Liver (tissue), 7 donors: ENCODE measurements at regions not wholly inside any gene's neighbourhood (a gene's known extent, or its start where the extent isn't known, plus 50 kb on each side); places are given as distances from the start of the nearest gene placed in this dataset.

Experiments
- DNase-seq: peaks from one replicate; pipeline ENCODE4 v3.0.0-alpha.2; 2017; ENCODE audit warnings: low spot score
- H3K27ac ChIP-seq, 2 donors: one replicate each; pipeline ENCODE4 v1.7.0; 2013; ENCODE audit warnings: inconsistent platforms in 2 of 2, low read length in 2 of 2, control low read depth in 1 of 2, low read depth in 1 of 2, mild to moderate bottlenecking in 1 of 2
- H3K27me3 ChIP-seq, 4 donors: one replicate each; pipeline versions ENCODE4 v1.6.1 to v1.7.0; 2013; ENCODE audit warnings: low read length in 3 of 4, inconsistent platforms in 1 of 4, mild to moderate bottlenecking in 1 of 4, moderate library complexity in 1 of 4; ENCODE audit not compliant: control insufficient read depth in 4 of 4, insufficient read depth in 4 of 4
- H3K36me3 ChIP-seq, 4 donors: one replicate each; pipeline versions ENCODE4 v1.6.1 to v1.7.0; 2013; ENCODE audit warnings: low read length in 3 of 4, mild to moderate bottlenecking in 3 of 4, low read depth in 1 of 4, moderate library complexity in 1 of 4; ENCODE audit not compliant: control insufficient read depth in 4 of 4, insufficient read depth in 3 of 4
- H3K4me1 ChIP-seq, 4 donors: one replicate each; pipeline versions ENCODE4 v1.6.1 to v1.7.0; 2013; ENCODE audit warnings: low read length in 3 of 4, mild to moderate bottlenecking in 3 of 4, moderate library complexity in 1 of 4; ENCODE audit not compliant: control insufficient read depth in 4 of 4, insufficient read depth in 4 of 4
- H3K4me3 ChIP-seq, 3 donors: one replicate each; pipeline versions ENCODE4 v1.6.1 to v1.7.0; 2013; ENCODE audit warnings: low read length in 3 of 3, control low read depth in 1 of 3, low read depth in 1 of 3, mild to moderate bottlenecking in 1 of 3
- H3K9ac ChIP-seq, 2 donors: one replicate each; pipeline ENCODE4 v1.7.0; 2013; ENCODE audit warnings: low read length in 2 of 2, mild to moderate bottlenecking in 2 of 2, moderate library complexity in 2 of 2, control low read depth in 1 of 2, low read depth in 1 of 2
- H3K9me3 ChIP-seq, 4 donors: one replicate each; pipeline versions ENCODE4 v1.6.1 to v1.7.0; 2013; ENCODE audit warnings: low read length in 3 of 4; ENCODE audit not compliant: control insufficient read depth in 4 of 4
- ATF3 ChIP-seq: IDR thresholded peaks from 2 replicates; pipeline ENCODE4 v1.6.1; 2016; ENCODE audit warnings: antibody characterized with exemption
- EGR1 ChIP-seq, 2 donors: IDR thresholded peaks; 2 replicates each; pipeline ENCODE4 v1.6.1; 2016 to 2018; ENCODE audit warnings: antibody characterized with exemption in 2 of 2, low read depth in 2 of 2
- HNF4G ChIP-seq: IDR thresholded peaks from 2 replicates; pipeline ENCODE4 v1.6.1; 2016; ENCODE audit warnings: antibody characterized with exemption
- JUND ChIP-seq, 2 donors: IDR thresholded peaks; 2 replicates each; pipeline ENCODE4 v1.6.1; 2016; ENCODE audit warnings: antibody characterized with exemption in 2 of 2
- MAX ChIP-seq: IDR thresholded peaks from 2 replicates; pipeline ENCODE4 v1.6.1; 2016; ENCODE audit warnings: antibody characterized with exemption
- RAD21 ChIP-seq, 2 donors: IDR thresholded peaks; 2 replicates each; pipeline ENCODE4 v1.6.1; 2016; ENCODE audit warnings: antibody characterized with exemption in 2 of 2, mild to moderate bottlenecking in 2 of 2
- REST ChIP-seq: IDR thresholded peaks from 2 replicates; pipeline ENCODE4 v1.6.1; 2016; ENCODE audit warnings: antibody characterized with exemption, mild to moderate bottlenecking
- RXRA ChIP-seq, 2 donors: IDR thresholded peaks; 2 replicates each; pipeline ENCODE4 v1.6.1; 2017 to 2018; ENCODE audit warnings: antibody characterized with exemption in 2 of 2, mild to moderate bottlenecking in 1 of 2
- SP1 ChIP-seq: IDR thresholded peaks from 2 replicates; pipeline ENCODE4 v1.6.1; 2018; ENCODE audit warnings: antibody characterized with exemption, mild to moderate bottlenecking
- TAF1 ChIP-seq: conservative IDR thresholded peaks from 2 replicates; pipeline ENCODE4 v1.6.1; 2016; ENCODE audit warnings: antibody characterized with exemption, mild to moderate bottlenecking
- YY1 ChIP-seq: IDR thresholded peaks from 2 replicates; pipeline ENCODE4 v1.6.1; 2016; ENCODE audit warnings: antibody characterized with exemption, mild to moderate bottlenecking
- WGBS: extraction: QIAGEN DNeasy Blood & Tissue Kit; methylation state at CpG from one replicate; pipeline ENCODE4 v1.1.7; 2013; 5-methylcytosine and 5-hydroxymethylcytosine counted together
- donor health status: healthy.
- donor health status: healthy.
- donor health status: healthy.
- donor health status: healthy.

- TF ChIP-seq REST (no peak), SP1 (no peak), TAF1 (no peak), MAX (no peak)
Observed at GRCh38 chr7:138352570-138353461, 107.2 kb upstream of the TRIM24 start (continued).

GRCh38 chr7:138354066-138354465 is 106.0 kb upstream of the TRIM24 start:
- TF ChIP-seq RXRA (IDR thresholded peaks at IDR 0.05), result no peak
- TF ChIP-seq RAD21 (IDR thresholded peaks at IDR 0.05), result no peak
- no peak for TF ChIP-seq EGR1 (IDR thresholded peaks at IDR 0.05; ENCODE audit: low read depth in 2 of 2)
- no peak for TF ChIP-seq TAF1
- TF ChIP-seq HNF4G, result no peak
- no peak for TF ChIP-seq JUND (IDR thresholded peaks at IDR 0.05)
- no peak for TF ChIP-seq YY1
- no peak for TF ChIP-seq REST
- TF ChIP-seq ATF3, result no peak
- no peak for TF ChIP-seq MAX
- no peaks in the 10 kb centered on the region for H3K27me3 ChIP-seq
- H3K36me3 ChIP-seq, result no peaks in the 10 kb centered on the region
- H3K4me3 ChIP-seq, result no peak overlapping the region
- peak; percentile 36 for DNase-seq
- H3K27ac ChIP-seq, result no peak overlapping the region
- H3K9ac ChIP-seq, result no peak overlapping the region
- H3K4me1 ChIP-seq, result no peaks in the 10 kb centered on the region
- 89% methylated on average over 2 of the region's 2 CpGs for WGBS
- H3K9me3 ChIP-seq, result peaks cover 0 to 3% (median 1%) of the 10 kb centered on the region in 4 donors
